HEK293 (cell line): ENCODE measurements at regions not wholly inside any gene's neighbourhood (a gene's known extent, or its start where the extent isn't known, plus 50 kb on each side); places are given as distances from the start of the nearest gene placed in this dataset.

Experiments
- CTCF ChIA-PET: fragments of 350-600 bp; formaldehyde crosslinking; extraction: SDS; loops from one replicate; lab custom pipeline; 2021; ENCODE audit warnings: antibody characterized with exemption; lab: Yijun Ruan, JAX
- POLR2A ChIA-PET: fragments of 300-600 bp; formaldehyde crosslinking; extraction: SDS; loops from one replicate; lab custom pipeline; 2020; ENCODE audit warnings: antibody characterized with exemption, inconsistent platforms; lab: Yijun Ruan, JAX
- H3K27ac ChIP-seq: fragments of 200-500 bp; sonication (Bioruptor generic); 2 replicates; pipeline ENCODE4 v1.5.1; 2014; ENCODE audit warnings: low read depth, low read length, control low read depth, inconsistent platforms; ENCODE audit errors: extremely low read depth
- H3K36me3 ChIP-seq, 2 experiments: fragments of 200-500 bp in 1 of 2; sonication (Bioruptor generic) in 1 of 2; 1 replicate in 1 of 2; 2 replicates in 1 of 2; pipeline ENCODE4 v1.5.1; 2014 to 2017; ENCODE audit warnings: inconsistent platforms in 2 of 2, low read length in 2 of 2; ENCODE audit not compliant: control insufficient read depth in 2 of 2, insufficient read depth in 1 of 2
- H3K4me1 ChIP-seq: fragments of 200-500 bp; sonication (Bioruptor generic); 2 replicates; pipeline ENCODE4 v1.5.1; 2014; ENCODE audit warnings: mild to moderate bottlenecking, low read length, inconsistent platforms; ENCODE audit not compliant: control insufficient read depth, insufficient read depth
- H3K4me3 ChIP-seq: 2 replicates; pipeline ENCODE4 v1.5.1; 2011; ENCODE audit warnings: low read depth, mild to moderate bottlenecking, control low read depth, low read length, moderate library complexity
- H3K9me3 ChIP-seq: fragments of 200-500 bp; sonication (Bioruptor generic); 2 replicates; pipeline ENCODE4 v1.5.1; 2014; ENCODE audit warnings: low read depth, low read length, inconsistent platforms; ENCODE audit not compliant: control insufficient read depth, insufficient read depth
- ATF2 ChIP-seq: fragments of 450-650 bp; formaldehyde crosslinking; IDR thresholded peaks from 2 replicates; pipeline ENCODE4 v1.5.1; 2016; ENCODE audit warnings: missing biosample characterization, missing genetic modification characterization, low read depth
- BCL11A ChIP-seq: fragments of 450-650 bp; formaldehyde crosslinking; IDR thresholded peaks from 2 replicates; pipeline ENCODE4 v1.5.1; 2016; ENCODE audit warnings: low read depth, missing biosample characterization, missing genetic modification characterization
- GFI1B ChIP-seq: fragments of 450-650 bp; formaldehyde crosslinking; IDR thresholded peaks from 2 replicates; pipeline ENCODE4 v1.5.1; 2016; ENCODE audit warnings: missing biosample characterization, missing genetic modification characterization
- KLF10 ChIP-seq: fragments of 450-650 bp; IDR thresholded peaks from 2 replicates; pipeline ENCODE4 v1.5.1; 2018; ENCODE audit warnings: missing biosample characterization, mild to moderate bottlenecking, missing genetic modification characterization
- KLF8 ChIP-seq: fragments of 450-650 bp; formaldehyde crosslinking; IDR thresholded peaks from 2 replicates; pipeline ENCODE4 v1.5.1; 2016; ENCODE audit warnings: missing biosample characterization, missing genetic modification characterization
- PRDM1 ChIP-seq: fragments of 450-650 bp; formaldehyde crosslinking; IDR thresholded peaks from 2 replicates; pipeline ENCODE4; 2016; ENCODE audit warnings: missing biosample characterization, missing genetic modification characterization
- RBAK ChIP-seq: fragments of 450-650 bp; formaldehyde crosslinking; IDR thresholded peaks from 2 replicates; pipeline ENCODE4 v1.5.1; 2016; ENCODE audit warnings: missing biosample characterization, missing genetic modification characterization
- TCF7L2 ChIP-seq: IDR thresholded peaks from 2 replicates; pipeline ENCODE4 v1.6.1; 2011; ENCODE audit warnings: low read depth, mild to moderate bottlenecking, inconsistent platforms, low read length, moderate library complexity, borderline replicate concordance
- ZNF274 ChIP-seq, 2 experiments: fragments of 200-500 bp in 1 of 2; fragments of 450-650 bp in 1 of 2; sonication (Bioruptor generic) in 1 of 2; formaldehyde crosslinking in 1 of 2; IDR thresholded peaks; 2 replicates each; pipeline versions ENCODE4 v1.5.1 to v1.6.1; 2014 to 2016; ENCODE audit warnings: borderline replicate concordance in 1 of 2, inconsistent platforms in 1 of 2, low read length in 1 of 2, missing biosample characterization in 1 of 2, missing genetic modification characterization in 1 of 2
- ZNF514 ChIP-seq: fragments of 450-650 bp; formaldehyde crosslinking; IDR thresholded peaks from 2 replicates; pipeline ENCODE4 v1.5.1; 2016; ENCODE audit warnings: missing biosample characterization, missing genetic modification characterization
- ZNF529 ChIP-seq: fragments of 450-650 bp; formaldehyde crosslinking; IDR thresholded peaks from 2 replicates; pipeline ENCODE4 v1.5.1; 2017; ENCODE audit warnings: missing genetic modification characterization, missing biosample characterization; ENCODE audit not compliant: insufficient replicate concordance
- ZNF560 ChIP-seq: fragments of 450-650 bp; formaldehyde crosslinking; IDR thresholded peaks from 2 replicates; pipeline ENCODE4 v1.5.1; 2017; ENCODE audit warnings: missing biosample characterization, missing genetic modification characterization, borderline replicate concordance
- ZNF670 ChIP-seq: fragments of 450-650 bp; formaldehyde crosslinking; IDR thresholded peaks from 2 replicates; pipeline ENCODE4 v1.5.1; 2016; ENCODE audit warnings: missing biosample characterization, missing genetic modification characterization, low read depth
- ZNF701 ChIP-seq: fragments of 450-650 bp; formaldehyde crosslinking; IDR thresholded peaks from 2 replicates; pipeline ENCODE4 v1.5.1; 2016; ENCODE audit warnings: missing biosample characterization, missing genetic modification characterization
- TF ChIP-seq, protein P1 (sequence below): fragments of 450-650 bp; formaldehyde crosslinking; IDR thresholded peaks from 2 replicates; pipeline ENCODE4 v1.5.1; 2016; ENCODE audit warnings: missing biosample characterization, missing genetic modification characterization

GRCh38 chr2:111239581-111240249 is 119.0 kb downstream of the BCL2L11 start:
- TF ChIP-seq ZNF701 (tag by site-specific recombination) (no peak), ATF2 (peak; percentile 69)
- POLR2A ChIA-PET: no interaction called here
- H3K9me3 ChIP-seq: no peaks in the 10 kb centered on the region
- no peak overlapping the region for H3K4me3 ChIP-seq
- CTCF ChIA-PET: no interaction called here
- no peak overlapping the region for H3K27ac ChIP-seq
- no peaks in the 10 kb centered on the region for H3K4me1 ChIP-seq
- no peaks in the 10 kb centered on the region for H3K36me3 ChIP-seq

GRCh38 chr2:111243295-111243694 is 122.6 kb downstream of the BCL2L11 start:
- no peaks in the 10 kb centered on the region for H3K9me3 ChIP-seq
- no peak overlapping the region for H3K27ac ChIP-seq
- TF ChIP-seq PRDM1 (tag by site-specific recombination) (peak; percentile 71), BCL11A (no peak)
- TF ChIP-seq, all 188 proteins: peak for 1
- Histone ChIP-seq H3K4me1 (no peaks in the 10 kb centered on the region), H3K4me3 (no peak overlapping the region), H3K36me3 (no peaks in the 10 kb centered on the region)
- ChIA-PET POLR2A (no interaction called here), CTCF (interaction anchor here (0.6 to 0.7 kb wide), 3 partner anchors 16 to 889 kb away, joined by 3 to 4 read pairs (median 3); no protein-coding TSS in a partner anchor)

DNA sequence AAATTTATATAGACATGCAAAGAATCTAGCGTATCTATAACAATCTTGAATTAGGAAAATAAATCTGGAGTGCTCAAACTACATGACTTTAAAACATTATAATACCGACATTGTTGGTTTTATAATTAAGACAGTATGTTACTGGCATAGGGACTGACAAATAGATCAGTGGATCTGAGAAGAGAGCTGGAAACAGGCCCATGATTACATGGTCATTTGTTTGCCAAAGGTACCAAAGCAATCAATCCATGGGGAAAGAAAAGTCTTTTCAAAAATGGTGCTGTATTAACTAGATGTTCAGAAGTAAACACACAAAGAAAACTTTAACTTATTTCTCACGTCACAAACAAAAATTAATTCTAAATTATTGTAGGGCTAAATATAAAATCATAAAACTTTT is 124.2 kb downstream of the BCL2L11 start:
- no peak overlapping the region for H3K4me3 ChIP-seq
- CTCF ChIA-PET: no interaction called here
- TF ChIP-seq ZNF514 (tag by site-specific recombination): no peak
- TF ChIP-seq ZNF560 (tag by site-specific recombination): no peak
- TF ChIP-seq, protein P1, sequence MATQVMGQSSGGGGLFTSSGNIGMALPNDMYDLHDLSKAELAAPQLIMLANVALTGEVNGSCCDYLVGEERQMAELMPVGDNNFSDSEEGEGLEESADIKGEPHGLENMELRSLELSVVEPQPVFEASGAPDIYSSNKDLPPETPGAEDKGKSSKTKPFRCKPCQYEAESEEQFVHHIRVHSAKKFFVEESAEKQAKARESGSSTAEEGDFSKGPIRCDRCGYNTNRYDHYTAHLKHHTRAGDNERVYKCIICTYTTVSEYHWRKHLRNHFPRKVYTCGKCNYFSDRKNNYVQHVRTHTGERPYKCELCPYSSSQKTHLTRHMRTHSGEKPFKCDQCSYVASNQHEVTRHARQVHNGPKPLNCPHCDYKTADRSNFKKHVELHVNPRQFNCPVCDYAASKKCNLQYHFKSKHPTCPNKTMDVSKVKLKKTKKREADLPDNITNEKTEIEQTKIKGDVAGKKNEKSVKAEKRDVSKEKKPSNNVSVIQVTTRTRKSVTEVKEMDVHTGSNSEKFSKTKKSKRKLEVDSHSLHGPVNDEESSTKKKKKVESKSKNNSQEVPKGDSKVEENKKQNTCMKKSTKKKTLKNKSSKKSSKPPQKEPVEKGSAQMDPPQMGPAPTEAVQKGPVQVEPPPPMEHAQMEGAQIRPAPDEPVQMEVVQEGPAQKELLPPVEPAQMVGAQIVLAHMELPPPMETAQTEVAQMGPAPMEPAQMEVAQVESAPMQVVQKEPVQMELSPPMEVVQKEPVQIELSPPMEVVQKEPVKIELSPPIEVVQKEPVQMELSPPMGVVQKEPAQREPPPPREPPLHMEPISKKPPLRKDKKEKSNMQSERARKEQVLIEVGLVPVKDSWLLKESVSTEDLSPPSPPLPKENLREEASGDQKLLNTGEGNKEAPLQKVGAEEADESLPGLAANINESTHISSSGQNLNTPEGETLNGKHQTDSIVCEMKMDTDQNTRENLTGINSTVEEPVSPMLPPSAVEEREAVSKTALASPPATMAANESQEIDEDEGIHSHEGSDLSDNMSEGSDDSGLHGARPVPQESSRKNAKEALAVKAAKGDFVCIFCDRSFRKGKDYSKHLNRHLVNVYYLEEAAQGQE (tag by site-specific recombination): no peak
- TF ChIP-seq TCF7L2: no peak
- TF ChIP-seq ZNF274 (IDR thresholded peaks at IDR 0.05; ENCODE audit: low read length): no peak
- TF ChIP-seq ZNF274 (tag by site-specific recombination; IDR thresholded peaks at IDR 0.05; ENCODE audit: borderline replicate concordance): no peak
- no peak for TF ChIP-seq KLF10 (tag by site-specific recombination)
- no peak for TF ChIP-seq KLF8 (tag by site-specific recombination)
- TF ChIP-seq ZNF529 (tag by site-specific recombination): no peak
- no peak for TF ChIP-seq RBAK (tag by site-specific recombination)
- TF ChIP-seq ZNF670 (tag by site-specific recombination): no peak
- no peak for TF ChIP-seq GFI1B (tag by site-specific recombination)
- H3K9me3 ChIP-seq: no peaks in the 10 kb centered on the region
- no peaks in the 10 kb centered on the region for H3K4me1 ChIP-seq
- H3K27ac ChIP-seq: no peak overlapping the region
- no peaks in the 10 kb centered on the region for H3K36me3 ChIP-seq
- POLR2A ChIA-PET: no interaction called here
